H1 (cell line): ENCODE measurements at regions not wholly inside any gene's neighbourhood (a gene's known extent, or its start where the extent isn't known, plus 50 kb on each side); places are given as distances from the start of the nearest gene placed in this dataset.

Experiments used
- BRCA1 ChIP-seq: IDR thresholded peaks from 2 replicates; pipeline ENCODE4 v1.6.1; 2012; ENCODE audit warnings: low read depth, low read length, improper control_type of control experiment
- CBX5 ChIP-seq: fragments of 300-800, 300-1000 bp; sonication (generic); IDR thresholded peaks from 2 replicates; pipeline ENCODE4 v1.7.1; 2016; ENCODE audit warnings: antibody characterized with exemption, low read length, low read depth
- CHD7 ChIP-seq: fragments of 300-600 bp; sonication (generic); IDR thresholded peaks from 2 replicates; pipeline ENCODE4 v1.7.1; 2012; ENCODE audit warnings: low read length, moderate library complexity, mild to moderate bottlenecking, inconsistent platforms; ENCODE audit not compliant: insufficient replicate concordance
- E2F6 ChIP-seq: IDR thresholded peaks from 2 replicates; pipeline ENCODE4 v1.6.1; 2012; ENCODE audit warnings: inconsistent platforms
- EZH2 ChIP-seq: fragments of 200-600 bp; sonication (generic); IDR thresholded peaks from 2 replicates; pipeline ENCODE4 v1.7.1; 2012; ENCODE audit warnings: low read depth, mild to moderate bottlenecking, moderate library complexity, low read length, inconsistent platforms; ENCODE audit not compliant: severe bottlenecking
- FOSL1 ChIP-seq: IDR thresholded peaks from 2 replicates; pipeline ENCODE4 v1.6.1; 2011; ENCODE audit warnings: mild to moderate bottlenecking, low read depth, low read length, moderate library complexity; ENCODE audit not compliant: insufficient read depth
- SIN3A ChIP-seq, 2 experiments: IDR thresholded peaks in 1 of 2; conservative IDR thresholded peaks in 1 of 2; 2 replicates each; pipeline ENCODE4 v1.6.1; 2011 to 2012; ENCODE audit warnings: low read length in 2 of 2, improper control_type of control experiment in 1 of 2, low read depth in 1 of 2, mild to moderate bottlenecking in 1 of 2
- SIRT6 ChIP-seq: IDR thresholded peaks from one replicate; pipeline ENCODE4 v1.7.1; 2012; ENCODE audit warnings: low read length, inconsistent platforms
- SRF ChIP-seq: IDR thresholded peaks from 2 replicates; pipeline ENCODE4 v1.6.1; 2011; ENCODE audit warnings: mild to moderate bottlenecking, low read depth, low read length, moderate library complexity
- TCF12 ChIP-seq: IDR thresholded peaks from 2 replicates; pipeline ENCODE4 v1.6.1; 2011; ENCODE audit warnings: low read depth, mild to moderate bottlenecking, low read length

DNA sequence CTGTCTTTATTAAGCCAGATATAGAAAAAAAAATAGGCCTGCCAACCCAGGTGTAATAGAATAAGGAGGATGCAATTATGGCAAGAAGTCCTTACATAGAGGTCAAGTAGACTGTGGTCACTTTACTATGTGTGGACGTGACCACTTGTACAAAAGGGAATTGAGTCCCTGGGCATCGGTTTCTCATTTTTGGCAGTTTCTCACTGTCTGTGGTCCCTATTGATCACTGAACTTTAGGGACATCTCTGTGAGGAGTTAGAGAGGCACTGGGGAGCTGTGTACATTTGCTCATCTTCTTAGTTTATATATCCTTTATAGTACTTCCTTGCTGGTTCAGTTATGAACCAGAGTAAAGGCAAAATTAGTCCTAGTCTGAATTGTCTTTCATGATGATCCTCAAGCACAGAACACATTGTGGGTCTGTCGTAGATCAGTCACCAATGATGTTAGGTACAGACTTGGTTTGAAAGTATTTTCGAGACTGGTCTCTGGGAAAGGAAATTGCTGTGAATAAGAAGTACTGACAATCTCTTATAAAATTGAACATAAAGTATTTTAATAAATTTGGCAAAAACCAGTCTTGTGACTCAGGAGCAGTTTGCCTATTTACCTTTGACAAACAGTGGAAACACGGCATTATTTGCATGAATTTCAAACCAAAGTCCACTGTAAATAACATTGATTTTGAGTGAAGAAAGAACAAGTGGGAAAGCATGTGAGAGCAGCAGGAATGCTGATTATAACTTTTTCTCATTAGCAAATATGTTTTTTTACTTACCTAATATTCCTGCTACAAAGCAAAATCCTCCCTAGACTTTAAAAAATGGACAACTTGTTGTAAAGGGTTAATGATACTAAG, 218.9 kb upstream of the DPH6 start (continued):
- no peak for TF ChIP-seq CHD7
- TF ChIP-seq SRF = no peak
- no peak for TF ChIP-seq E2F6
- TF ChIP-seq SIRT6 = no peak
- TF ChIP-seq BRCA1 = no peak
- no peak for TF ChIP-seq FOSL1
- no peak for TF ChIP-seq TCF12
- TF ChIP-seq CBX5 = no peak
- no peak for TF ChIP-seq SIN3A (conservative IDR thresholded peaks at IDR 0.05 in 1 of 2, IDR thresholded peaks at IDR 0.05 in 1 of 2; ENCODE audit: low read depth in 1 of 2, low read length in 2 of 2)
- no peak for TF ChIP-seq EZH2
